GM19239 (cell line): ENCODE measurements at regions not wholly inside any gene's neighbourhood (a gene's known extent, or its start where the extent isn't known, plus 50 kb on each side); places are given as distances from the start of the nearest gene placed in this dataset.

Experiments used
- DNase-seq: peaks from one replicate; pipeline ENCODE4 v3.0.0; 2011; ENCODE audit warnings: low spot score; ENCODE audit not compliant: insufficient read length
- FAIRE-seq: peaks from 2 replicates; lab custom pipeline; 2011; peaks lifted over from hg19 to GRCh38; lab: Jason Lieb, UNC

GRCh38 chr2:6036211-6036610, 344.0 kb downstream of the SOX11 start:
- DNase-seq (no peak), FAIRE-seq (no peak)

DNA sequence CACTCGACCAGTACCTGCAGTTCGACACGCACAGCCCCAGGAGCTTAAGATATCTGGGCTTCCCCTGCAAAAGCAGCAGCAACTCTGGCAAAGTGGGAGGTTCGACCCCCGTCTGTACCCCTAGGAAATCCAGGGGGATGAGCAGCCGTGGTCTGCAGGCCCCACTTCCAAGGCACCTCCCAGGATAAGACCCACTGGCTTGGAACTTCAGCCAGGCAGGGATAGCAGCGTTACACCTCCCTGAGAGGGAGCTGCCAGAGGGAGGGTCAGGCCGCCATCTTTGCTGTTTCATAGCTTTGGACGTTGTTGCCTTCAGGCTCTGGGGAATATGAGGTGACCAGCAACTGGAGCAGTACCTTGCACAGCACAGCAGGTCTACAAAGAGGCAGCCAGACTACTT, 351.1 kb downstream of the SOX11 start:
- DNase-seq (no peak), FAIRE-seq (no peak)

DNA sequence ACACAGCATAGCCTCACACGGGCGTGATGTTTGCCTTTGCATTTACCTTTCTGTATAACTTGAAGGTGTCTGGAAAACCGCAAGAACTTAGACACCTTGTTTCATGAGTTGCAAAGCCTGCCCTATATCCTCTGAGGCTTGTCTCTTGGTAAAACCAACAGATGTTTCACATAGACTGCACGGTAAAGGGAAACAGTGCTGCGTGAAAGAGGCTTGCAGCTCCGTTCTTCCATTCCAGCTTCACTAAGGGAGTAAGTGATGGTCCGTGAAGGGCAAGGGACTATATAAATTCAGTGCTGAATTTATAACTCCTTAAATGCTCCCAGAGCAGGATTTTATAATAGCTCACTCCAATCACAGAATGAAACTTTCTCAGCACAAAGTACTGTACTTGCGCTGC, 360.5 kb downstream of the SOX11 start:
- no peak for DNase-seq
- FAIRE-seq: no peak

DNA sequence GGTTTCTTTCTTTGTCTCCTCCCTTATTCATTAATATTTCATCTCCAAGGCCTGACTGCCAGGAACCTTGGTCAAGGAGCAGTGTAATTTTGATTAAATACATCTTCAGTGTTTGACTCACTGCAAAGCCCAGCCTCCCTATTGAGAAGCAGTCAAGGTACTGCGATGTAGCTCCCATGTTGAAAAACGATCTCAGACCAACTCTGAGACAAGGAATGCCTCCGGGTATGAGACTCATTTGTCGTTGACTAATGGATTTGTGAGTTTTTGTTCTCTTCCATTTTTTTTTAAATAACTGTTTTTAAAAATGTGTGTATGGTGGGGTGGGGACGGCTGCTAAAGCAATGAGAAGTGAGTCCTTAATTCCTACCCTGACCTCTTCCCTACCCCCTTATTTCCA, 361.6 kb downstream of the SOX11 start:
- no peak for FAIRE-seq
- no peak for DNase-seq

DNA sequence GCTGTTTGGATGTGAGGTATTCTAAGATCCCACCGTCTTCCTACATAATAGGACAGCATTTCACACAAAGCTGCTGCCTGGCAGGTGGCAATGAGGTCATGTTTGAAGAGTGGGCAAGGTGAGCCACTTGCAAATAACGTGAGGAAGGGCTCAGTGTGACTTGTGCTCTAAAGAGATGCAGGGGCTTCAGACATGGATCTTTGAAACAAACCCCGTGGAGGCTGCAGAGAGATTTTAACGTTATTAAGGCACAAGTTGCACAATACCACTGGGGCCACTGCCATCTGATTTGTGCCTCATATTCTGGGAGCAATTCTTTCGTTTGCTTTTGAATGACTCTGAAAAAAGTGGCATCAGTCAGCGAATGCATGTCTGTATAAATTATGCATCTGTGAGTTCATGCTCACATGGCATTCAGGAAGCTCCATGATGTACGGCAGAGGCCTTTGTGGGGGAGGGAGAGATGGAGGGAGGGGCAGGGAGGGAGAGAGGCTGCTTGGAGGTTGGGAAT, 362.0 kb downstream of the SOX11 start:
- FAIRE-seq: no peak
- no peak for DNase-seq

GRCh38 chr2:6060992-6061663, 368.9 kb downstream of the SOX11 start:
- FAIRE-seq: no peak
- DNase-seq: no peak

DNA sequence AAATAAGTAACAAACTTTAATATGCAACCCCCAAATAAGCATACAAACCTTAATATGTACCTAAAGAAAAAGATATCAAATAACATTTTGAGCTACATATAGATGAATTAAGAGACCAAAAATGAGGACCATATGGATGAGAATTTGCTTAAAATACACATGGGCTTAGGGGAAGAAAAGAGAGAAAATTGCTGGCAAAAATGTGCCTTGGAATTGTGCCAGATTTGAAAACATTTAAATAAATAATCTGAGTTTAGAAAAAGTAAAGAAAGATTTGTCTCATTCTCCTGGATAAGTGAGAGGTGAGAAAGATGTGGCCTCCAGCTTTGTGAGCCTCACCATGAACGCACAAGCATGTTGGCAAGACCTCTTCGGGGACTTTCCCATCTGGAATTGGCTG, 372.6 kb downstream of the SOX11 start:
- FAIRE-seq: no peak
- no peak for DNase-seq

GRCh38 chr2:6065703-6066102, 373.5 kb downstream of the SOX11 start:
- no peak for DNase-seq
- no peak for FAIRE-seq

GRCh38 chr2:6067089-6067488, 374.9 kb downstream of the SOX11 start:
- DNase-seq (no peak), FAIRE-seq (no peak)

DNA sequence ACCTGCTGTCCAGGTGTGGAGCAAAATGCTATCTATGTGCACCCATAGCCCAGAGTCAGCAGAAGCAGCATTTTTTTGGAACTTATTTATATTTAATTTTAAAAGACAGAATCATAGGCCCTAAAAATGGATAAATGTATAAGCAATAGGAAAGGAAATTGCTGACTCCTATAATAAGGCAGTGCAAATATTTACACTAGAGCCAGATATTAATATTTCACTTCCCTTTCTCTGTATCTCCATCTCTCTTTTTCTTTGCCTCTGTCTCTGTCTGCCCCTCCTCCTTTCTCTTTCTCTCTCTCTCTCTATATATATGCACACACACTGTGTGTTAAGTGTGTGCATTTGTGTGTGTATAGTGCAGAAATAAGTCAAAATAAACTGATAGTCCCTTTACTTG, 375.6 kb downstream of the SOX11 start:
- DNase-seq (no peak), FAIRE-seq (no peak)

- DNase-seq (no peak), FAIRE-seq (no peak)
Observed at GRCh38 chr2:6068429-6068828, 376.2 kb downstream of the SOX11 start.

- DNase-seq: no peak
- FAIRE-seq: no peak
Observed at GRCh38 chr2:6069381-6069780, 377.2 kb downstream of the SOX11 start.

DNA sequence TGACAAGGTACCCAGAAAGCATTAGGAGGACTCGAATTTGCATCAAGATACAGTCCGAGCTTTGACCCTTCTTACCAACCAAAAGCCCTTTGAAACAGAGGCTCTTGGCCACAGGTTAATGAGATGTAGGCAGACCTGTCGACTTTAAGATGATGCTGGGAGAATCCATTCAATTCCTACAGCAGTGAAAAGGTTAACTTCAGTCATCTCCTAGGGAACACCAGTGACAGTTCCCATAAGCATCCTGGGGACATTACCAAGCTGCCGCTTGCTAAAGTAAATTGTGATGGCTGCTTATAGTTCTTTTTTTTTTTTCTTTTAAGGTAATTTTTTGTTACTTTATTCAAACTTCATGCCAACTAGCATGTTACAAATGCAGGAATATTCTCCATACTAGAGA, 379.3 kb downstream of the SOX11 start:
- DNase-seq (no peak), FAIRE-seq (no peak)

DNA sequence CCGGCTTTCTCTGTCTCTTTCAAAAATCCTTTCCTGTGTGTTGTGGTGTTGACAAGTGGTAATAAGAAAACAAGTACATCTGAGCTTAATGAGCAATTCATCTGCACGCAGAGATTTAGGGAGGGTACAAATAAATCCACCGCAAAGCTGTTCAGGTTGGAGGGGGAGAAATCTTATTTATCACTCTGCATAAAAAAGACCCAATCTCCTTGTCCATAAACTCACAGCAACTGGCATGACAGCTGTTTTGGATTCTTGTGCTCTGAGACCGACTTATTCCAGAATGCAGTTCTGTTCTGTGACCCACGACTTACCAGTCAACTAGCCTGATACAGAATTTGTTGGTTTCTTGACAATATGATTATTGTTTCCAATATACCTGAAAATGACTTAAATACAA, 380.1 kb downstream of the SOX11 start:
- no peak for DNase-seq
- no peak for FAIRE-seq

GRCh38 chr2:6072768-6073167, 380.6 kb downstream of the SOX11 start:
- no peak for DNase-seq
- no peak for FAIRE-seq

DNA sequence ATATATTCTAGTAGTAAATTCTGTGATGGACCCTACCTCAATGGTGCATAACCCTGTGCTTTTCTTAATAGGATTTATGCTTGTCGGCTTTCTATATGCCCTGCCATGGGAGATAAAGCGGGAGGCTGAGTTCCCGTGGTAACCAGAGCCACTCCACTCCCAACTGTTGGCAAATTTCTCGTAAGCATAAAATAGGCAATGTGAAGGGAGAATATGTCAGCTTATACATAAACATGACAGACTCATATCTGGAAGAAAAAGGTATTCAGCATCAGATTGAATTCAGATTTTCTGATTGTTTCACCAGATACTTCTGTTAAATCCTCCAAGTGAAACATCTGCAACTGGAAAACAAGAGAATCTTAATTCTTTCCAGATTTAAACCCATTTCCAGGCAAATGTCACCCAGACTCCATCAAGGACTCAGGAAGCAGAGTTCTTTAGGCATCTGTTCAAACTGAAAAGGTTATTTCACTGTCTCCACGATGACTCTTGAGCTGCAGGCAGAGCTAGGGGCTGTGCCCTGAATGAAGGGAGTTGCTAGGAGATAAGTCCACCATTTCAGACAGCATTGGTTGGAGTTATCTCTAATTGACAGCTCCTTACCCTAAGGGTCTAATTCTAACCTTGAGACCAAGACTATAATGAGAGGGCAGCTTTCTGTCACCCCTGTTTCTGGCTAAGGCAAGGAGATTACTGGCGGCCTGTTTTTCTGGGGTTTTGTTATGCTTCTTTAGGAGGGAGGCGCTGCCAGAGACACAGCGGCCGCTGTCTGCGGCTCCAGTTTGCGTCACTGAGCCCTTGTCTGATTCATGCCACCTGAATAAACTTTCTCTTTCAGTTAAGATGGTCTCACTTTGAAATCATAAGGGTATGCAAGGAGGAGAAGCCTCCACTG, 381.3 kb downstream of the SOX11 start:
- DNase-seq (no peak), FAIRE-seq (no peak)

- DNase-seq (no peak), FAIRE-seq (no peak)
Observed at GRCh38 chr2:6074089-6074643, 382.0 kb downstream of the SOX11 start.

- DNase-seq (no peak), FAIRE-seq (no peak)
Observed at GRCh38 chr2:6077585-6077984, 385.4 kb downstream of the SOX11 start.

- FAIRE-seq: no peak
Observed at GRCh38 chr2:6078414-6078813, 386.2 kb downstream of the SOX11 start.

GRCh38 chr2:6079405-6079804, 387.2 kb downstream of the SOX11 start:
- DNase-seq: no peak
- no peak for FAIRE-seq

More at GRCh38 chr2:6078414-6078813, 386.2 kb downstream of the SOX11 start:
- DNase-seq: no peak
